ENCODE measurements at regions not wholly inside any gene's neighbourhood (a gene's known extent, or its start where the extent isn't known, plus 50 kb on each side); places are given as distances from the start of the nearest gene placed in this dataset.
"Not testable (repeated sequence)": the region's sequence is repeated elsewhere in the genome, so short reads cannot be mapped to it uniquely, and the experiment has no call there.

GRCh38 chr5:12102151-12102550, 197.9 kb upstream of the CTNND2 start:
- H3K4me3 ChIP-seq (ENCODE audit: low read depth, low read length), result no peak overlapping the region
- no peak for TF ChIP-seq CTCF (IDR thresholded peaks at IDR 0.05; ENCODE audit: low read depth, low read length)

- TF ChIP-seq CTCF (IDR thresholded peaks at IDR 0.05; ENCODE audit: low read depth, low read length), result no peak
- no peak overlapping the region for H3K4me3 ChIP-seq (ENCODE audit: low read depth, low read length)
These were observed 196.3 kb upstream of the CTNND2 start for GRCh38 chr5:12100542-12100941.

- no peak overlapping the region for H3K4me3 ChIP-seq (ENCODE audit: low read depth, low read length)
- no peak for TF ChIP-seq CTCF (IDR thresholded peaks at IDR 0.05; ENCODE audit: low read depth, low read length)
These were observed 195.1 kb upstream of the CTNND2 start for GRCh38 chr5:12099296-12099695.

GRCh38 chr5:12095808-12096281, 191.6 kb upstream of the CTNND2 start:
- TF ChIP-seq CTCF (IDR thresholded peaks at IDR 0.05; ENCODE audit: low read depth, low read length), result no peak
- H3K4me3 ChIP-seq (ENCODE audit: low read depth, low read length), result no peak overlapping the region

- no peak overlapping the region for H3K4me3 ChIP-seq (ENCODE audit: low read depth, low read length)
- no peak for TF ChIP-seq CTCF (IDR thresholded peaks at IDR 0.05; ENCODE audit: low read depth, low read length)
These were observed 189.3 kb upstream of the CTNND2 start for GRCh38 chr5:12093586-12093985.

GRCh38 chr5:12080761-12081160, 176.5 kb upstream of the CTNND2 start:
- TF ChIP-seq CTCF (IDR thresholded peaks at IDR 0.05; ENCODE audit: low read depth, low read length), result no peak
- no peak overlapping the region for H3K4me3 ChIP-seq (ENCODE audit: low read depth, low read length)

- H3K4me3 ChIP-seq (ENCODE audit: low read depth, low read length), result not testable (repeated sequence)
These were observed 174.0 kb upstream of the CTNND2 start for GRCh38 chr5:12078286-12078685.

- H3K4me3 ChIP-seq (ENCODE audit: low read depth, low read length), result no peak overlapping the region
- no peak for TF ChIP-seq CTCF (IDR thresholded peaks at IDR 0.05; ENCODE audit: low read depth, low read length)
These were observed 169.2 kb upstream of the CTNND2 start for GRCh38 chr5:12073426-12073825.
